ENCODE measurements at regions not wholly inside any gene's neighbourhood (a gene's known extent, or its start where the extent isn't known, plus 50 kb on each side); places are given as distances from the start of the nearest gene placed in this dataset.

GRCh38 chr1:184319879-184320278 lies 67.0 kb upstream of the C1orf21 start:
- no peak for DNase-seq (ENCODE audit: low read depth in 2 of 2)

- no peak for DNase-seq (ENCODE audit: low read depth in 2 of 2)
Observed at GRCh38 chr1:184322253-184322652, 64.6 kb upstream of the C1orf21 start.

GRCh38 chr1:184324972-184325371 lies 61.9 kb upstream of the C1orf21 start:
- DNase-seq (ENCODE audit: low read depth in 2 of 2): no peak

GRCh38 chr1:184326278-184326677 lies 60.6 kb upstream of the C1orf21 start:
- DNase-seq (ENCODE audit: low read depth in 2 of 2): no peak

- DNase-seq (ENCODE audit: low read depth in 2 of 2): no peak
Observed at GRCh38 chr1:184329245-184329953, 57.4 kb upstream of the C1orf21 start.

- DNase-seq (ENCODE audit: low read depth in 2 of 2): no peak
Observed at GRCh38 chr1:184329962-184330868, 56.6 kb upstream of the C1orf21 start.

- DNase-seq (ENCODE audit: low read depth in 2 of 2): no peak
Observed at GRCh38 chr1:184330875-184331274, 56.0 kb upstream of the C1orf21 start.

All from stimulated activated CD8-positive, alpha-beta memory T cell treated with anti-CD3 and anti-CD28 coated beads, Interleukin-15, amount 100 ng/mL, for 4 hours (primary cell).